ENCODE measurements at regions not wholly inside any gene's neighbourhood (a gene's known extent, or its start where the extent isn't known, plus 50 kb on each side); places are given as distances from the start of the nearest gene placed in this dataset.
"Not testable (repeated sequence)": the region's sequence is repeated elsewhere in the genome, so short reads cannot be mapped to it uniquely, and the experiment has no call there.

GRCh38 chr12:25397001-25397400 is 146.3 kb upstream of the KRAS start:
- TF ChIP-seq CTCF (IDR thresholded peaks at IDR 0.05; ENCODE audit: extremely low read depth, low read depth, low read length): no peak

GRCh38 chr12:25395227-25395626 is 144.5 kb upstream of the KRAS start:
- peak; percentile 67 for DNase-seq (ENCODE audit: insufficient read length, low spot score, missing footprints)
- Histone ChIP-seq H3K4me2 (ENCODE audit: insufficient read depth, low read length) (no peak overlapping the region), H3K79me2 (ENCODE audit: insufficient read depth, low read length) (no peaks in the 10 kb centered on the region), H3K27me3 (ENCODE audit: insufficient read depth, low read length) (no peaks in the 10 kb centered on the region), H3K4me1 (ENCODE audit: insufficient read depth, low read length) (no peaks in the 10 kb centered on the region), H3K4me3 (ENCODE audit: insufficient read depth, low read length) (no peak overlapping the region), H4K20me1 (ENCODE audit: insufficient read depth, low read length) (no peaks in the 10 kb centered on the region), H3K27ac (ENCODE audit: low read depth, low read length) (no peak overlapping the region), H3K36me3 (ENCODE audit: insufficient read depth, low read length) (no peaks in the 10 kb centered on the region), H2AFZ (ENCODE audit: low read length) (no peak overlapping the region), H3K9me3 (ENCODE audit: low read depth, low read length) (no peaks in the 10 kb centered on the region)
- TF ChIP-seq CTCF (IDR thresholded peaks at IDR 0.05; ENCODE audit: extremely low read depth, low read depth, low read length): no peak

More at GRCh38 chr12:25397001-25397400, 146.3 kb upstream of the KRAS start:
- no peak overlapping the region for H3K4me3 ChIP-seq (ENCODE audit: insufficient read depth, low read length)
- H3K4me1 ChIP-seq (ENCODE audit: insufficient read depth, low read length): no peaks in the 10 kb centered on the region
- no peak overlapping the region for H3K4me2 ChIP-seq (ENCODE audit: insufficient read depth, low read length)
- H3K79me2 ChIP-seq (ENCODE audit: insufficient read depth, low read length): no peaks in the 10 kb centered on the region
- no peak for DNase-seq (ENCODE audit: insufficient read length, low spot score, missing footprints)
- H4K20me1 ChIP-seq (ENCODE audit: insufficient read depth, low read length): no peaks in the 10 kb centered on the region
- H3K27me3 ChIP-seq (ENCODE audit: insufficient read depth, low read length): no peaks in the 10 kb centered on the region
- H3K27ac ChIP-seq (ENCODE audit: low read depth, low read length): no peak overlapping the region
- H2AFZ ChIP-seq (ENCODE audit: low read length): no peak overlapping the region
- H3K36me3 ChIP-seq (ENCODE audit: insufficient read depth, low read length): no peaks in the 10 kb centered on the region
- H3K9me3 ChIP-seq (ENCODE audit: low read depth, low read length): no peaks in the 10 kb centered on the region

GRCh38 chr12:25394775-25395174 is 144.0 kb upstream of the KRAS start:
- H3K79me2 ChIP-seq (ENCODE audit: insufficient read depth, low read length); H3K4me1 ChIP-seq (ENCODE audit: insufficient read depth, low read length); H3K27ac ChIP-seq (ENCODE audit: low read depth, low read length); H4K20me1 ChIP-seq (ENCODE audit: insufficient read depth, low read length); H3K9me3 ChIP-seq (ENCODE audit: low read depth, low read length); H3K4me2 ChIP-seq (ENCODE audit: insufficient read depth, low read length); H3K4me3 ChIP-seq (ENCODE audit: insufficient read depth, low read length); DNase-seq (ENCODE audit: insufficient read length, low spot score, missing footprints); H3K36me3 ChIP-seq (ENCODE audit: insufficient read depth, low read length); H2AFZ ChIP-seq (ENCODE audit: low read length); H3K27me3 ChIP-seq (ENCODE audit: insufficient read depth, low read length): not testable (repeated sequence)

- H3K4me3 ChIP-seq (ENCODE audit: insufficient read depth, low read length): no peak overlapping the region
- no peak overlapping the region for H3K4me2 ChIP-seq (ENCODE audit: insufficient read depth, low read length)
- H3K36me3 ChIP-seq (ENCODE audit: insufficient read depth, low read length): no peaks in the 10 kb centered on the region
- no peaks in the 10 kb centered on the region for H3K9me3 ChIP-seq (ENCODE audit: low read depth, low read length)
- no peaks in the 10 kb centered on the region for H3K4me1 ChIP-seq (ENCODE audit: insufficient read depth, low read length)
- no peak for TF ChIP-seq CTCF (IDR thresholded peaks at IDR 0.05; ENCODE audit: extremely low read depth, low read depth, low read length)
- no peaks in the 10 kb centered on the region for H3K27me3 ChIP-seq (ENCODE audit: insufficient read depth, low read length)
- no peak overlapping the region for H2AFZ ChIP-seq (ENCODE audit: low read length)
- H3K79me2 ChIP-seq (ENCODE audit: insufficient read depth, low read length): no peaks in the 10 kb centered on the region
- no peak overlapping the region for H3K27ac ChIP-seq (ENCODE audit: low read depth, low read length)
- peak; percentile 57 for DNase-seq (ENCODE audit: insufficient read length, low spot score, missing footprints)
- H4K20me1 ChIP-seq (ENCODE audit: insufficient read depth, low read length): no peaks in the 10 kb centered on the region
Measured at GRCh38 chr12:25394025-25394424, 143.3 kb upstream of the KRAS start.

GRCh38 chr12:25391346-25391745 is 140.6 kb upstream of the KRAS start:
- not testable (repeated sequence) for DNase-seq (ENCODE audit: insufficient read length, low spot score, missing footprints); H3K79me2 ChIP-seq (ENCODE audit: insufficient read depth, low read length); H3K4me1 ChIP-seq (ENCODE audit: insufficient read depth, low read length); H2AFZ ChIP-seq (ENCODE audit: low read length); H4K20me1 ChIP-seq (ENCODE audit: insufficient read depth, low read length); H3K27me3 ChIP-seq (ENCODE audit: insufficient read depth, low read length); H3K27ac ChIP-seq (ENCODE audit: low read depth, low read length); H3K4me2 ChIP-seq (ENCODE audit: insufficient read depth, low read length); H3K36me3 ChIP-seq (ENCODE audit: insufficient read depth, low read length); H3K4me3 ChIP-seq (ENCODE audit: insufficient read depth, low read length); H3K9me3 ChIP-seq (ENCODE audit: low read depth, low read length)
